ENCODE measurements at regions not wholly inside any gene's neighbourhood (a gene's known extent, or its start where the extent isn't known, plus 50 kb on each side); places are given as distances from the start of the nearest gene placed in this dataset.

GRCh38 chr10:131531265-131532190, 220.0 kb upstream of the TCERG1L start:
- H3K36me3 ChIP-seq (ENCODE audit: control insufficient read depth in 2 of 2, insufficient read depth in 2 of 2, low read length in 1 of 2): no peaks in the 10 kb centered on the region
- WGBS (ENCODE audit: insufficient coverage, insufficient replicate concordance, low lambda C conversion rate, missing lambda C conversion rate): 34% methylated on average over 19 of the region's 25 CpGs
- no peak overlapping the region for H2AFZ ChIP-seq (ENCODE audit: control insufficient read depth, low read depth, low read length)
- in situ Hi-C loops (cut with MboI): no loop called here
- ChIA-PET CTCF (no interaction called here), RAD21 (ENCODE audit: unreplicated experiment) (no interaction called here), SMC1A (ENCODE audit: uncharacterized antibody, unreplicated experiment) (no interaction called here), POLR2A (no interaction called here)
- no peaks in the 10 kb centered on the region for H4K20me1 ChIP-seq (ENCODE audit: control insufficient read depth, insufficient read depth)
- no TSS peak for BruUV-seq (replicated peaks)
- H3K4me3 ChIP-seq: no peak overlapping the region
- FAIRE-seq (no peak), ATAC-seq (no peak), DNase-seq (ENCODE audit: low read depth, low spot score) (no peak)
- no peaks in the 10 kb centered on the region for H3K4me1 ChIP-seq (ENCODE audit: control insufficient read depth, insufficient read depth, low read length)
- no peak overlapping the region for H3K9ac ChIP-seq (ENCODE audit: control insufficient read depth, insufficient read depth, low read length)
- no peaks in the 10 kb centered on the region; the same call in 2 of the 3 replicates for H3K9me3 ChIP-seq (replicated peaks; ENCODE audit: control insufficient read depth, insufficient read depth, low read length)
- intact Hi-C loops (cut with micrococcal nuclease; ENCODE audit: unreplicated experiment): no loop called here
- H3K27ac ChIP-seq (ENCODE audit: control insufficient read depth, insufficient read depth): no peak overlapping the region
- TF ChIP-seq RB1 (IDR thresholded peaks at IDR 0.05; ENCODE audit: borderline replicate concordance) (no peak), IKZF2 (IDR thresholded peaks at IDR 0.05) (no peak), PML (IDR thresholded peaks at IDR 0.05; ENCODE audit: low read length) (no peak), SRF (IDR thresholded peaks at IDR 0.05; ENCODE audit: low read depth in 2 of 2, low read length in 2 of 2) (no peak), ELK1 (IDR thresholded peaks at IDR 0.05; ENCODE audit: low read depth, low read length) (no peak)
- H3K79me2 ChIP-seq (ENCODE audit: control insufficient read depth, insufficient read depth, low read length): no peaks in the 10 kb centered on the region
- no peaks in the 10 kb centered on the region for H3K27me3 ChIP-seq (replicated peaks in 1 of 2; ENCODE audit: control insufficient read depth in 2 of 2, insufficient read depth in 2 of 2, low read length in 1 of 2)
- no peak overlapping the region for H3K4me2 ChIP-seq (ENCODE audit: control insufficient read depth, insufficient read depth)

- Histone ChIP-seq H3K79me2 (ENCODE audit: control insufficient read depth, insufficient read depth, low read length) (no peaks in the 10 kb centered on the region), H3K27me3 (replicated peaks in 1 of 2; ENCODE audit: control insufficient read depth in 2 of 2, insufficient read depth in 2 of 2, low read length in 1 of 2) (no peaks in the 10 kb centered on the region), H3K4me3 (no peak overlapping the region), H2AFZ (ENCODE audit: control insufficient read depth, low read depth, low read length) (no peak overlapping the region), H4K20me1 (ENCODE audit: control insufficient read depth, insufficient read depth) (no peaks in the 10 kb centered on the region), H3K9ac (ENCODE audit: control insufficient read depth, insufficient read depth, low read length) (no peak overlapping the region), H3K9me3 (replicated peaks; ENCODE audit: control insufficient read depth, insufficient read depth, low read length) (no peaks in the 10 kb centered on the region; the same call in 2 of the 3 replicates), H3K27ac (ENCODE audit: control insufficient read depth, insufficient read depth) (no peak overlapping the region), H3K4me1 (ENCODE audit: control insufficient read depth, insufficient read depth, low read length) (no peaks in the 10 kb centered on the region), H3K36me3 (ENCODE audit: control insufficient read depth in 2 of 2, insufficient read depth in 2 of 2, low read length in 1 of 2) (no peaks in the 10 kb centered on the region), H3K4me2 (ENCODE audit: control insufficient read depth, insufficient read depth) (no peak overlapping the region)
- FAIRE-seq: no peak
- CTCF ChIA-PET: no interaction called here
- BruUV-seq (replicated peaks): no TSS peak
- intact Hi-C loops (cut with micrococcal nuclease; ENCODE audit: unreplicated experiment) (no loop called here), in situ Hi-C loops (cut with MboI) (no loop called here)
- RAD21 ChIA-PET (ENCODE audit: unreplicated experiment): no interaction called here
- TF ChIP-seq GATAD2B (conservative IDR thresholded peaks at IDR 0.05; ENCODE audit: low read depth) (no peak), KAT2A (conservative IDR thresholded peaks at IDR 0.05; ENCODE audit: control insufficient read depth, low read depth, low read length) (no peak), USF1 (IDR thresholded peaks at IDR 0.05; ENCODE audit: borderline replicate concordance, extremely low read length, insufficient read depth, low read depth, low read length) (no peak), YY1 (IDR thresholded peaks at IDR 0.05; ENCODE audit: low read depth, low read length) (no peak), SIN3A (IDR thresholded peaks at IDR 0.05; ENCODE audit: low read depth, low read length) (no peak)
- no peak for ATAC-seq
- SMC1A ChIA-PET (ENCODE audit: uncharacterized antibody, unreplicated experiment): no interaction called here
- POLR2A ChIA-PET: no interaction called here
- 50% methylated on average over 13 of the region's 13 CpGs for WGBS (ENCODE audit: insufficient coverage, insufficient replicate concordance, low lambda C conversion rate, missing lambda C conversion rate)
- no peak for DNase-seq (ENCODE audit: low read depth, low spot score)
Observed at GRCh38 chr10:131532291-131532690, 220.8 kb upstream of the TCERG1L start.
